ENCODE measurements at regions not wholly inside any gene's neighbourhood (a gene's known extent, or its start where the extent isn't known, plus 50 kb on each side); places are given as distances from the start of the nearest gene placed in this dataset.

DNA sequence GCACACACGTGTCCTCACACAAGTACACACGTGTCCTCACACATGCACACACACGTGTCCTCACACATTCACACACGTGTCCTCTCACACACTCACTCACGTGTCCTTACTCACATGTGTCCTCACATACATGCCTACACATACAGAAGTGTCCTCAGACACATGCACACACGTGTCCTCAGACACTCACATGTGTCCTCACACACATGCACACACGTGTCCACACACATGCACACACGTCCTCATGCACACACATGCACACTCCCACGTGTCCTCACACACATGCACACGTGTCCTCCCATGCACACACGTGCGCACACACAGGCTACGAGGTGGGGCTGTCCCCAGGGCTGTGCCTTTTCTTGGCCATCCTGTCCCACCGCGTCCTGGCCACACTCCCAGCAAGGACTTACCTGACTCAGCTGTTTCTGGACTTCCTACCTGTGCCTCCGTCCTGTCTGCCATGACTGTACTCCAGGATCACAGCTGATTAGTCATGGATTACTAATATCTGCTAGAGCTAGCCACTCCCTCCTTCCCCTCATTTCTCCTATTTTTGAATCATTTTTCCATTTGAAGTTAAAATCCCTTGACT lies 990.2 kb downstream of the BRD1 start:
- no peaks in the 10 kb centered on the region for H4K20me1 ChIP-seq (ENCODE audit: control insufficient read depth, insufficient read depth, low read length, poor library complexity, severe bottlenecking)
- H2AFZ ChIP-seq (ENCODE audit: insufficient read depth, low read depth, low read length, poor library complexity, severe bottlenecking): no peak overlapping the region
- H3K36me3 ChIP-seq (replicated peaks in 1 of 2; ENCODE audit: control extremely low read depth in 1 of 2, control insufficient read depth in 1 of 2, extremely low read depth in 1 of 2, insufficient read depth in 2 of 2, low read length in 1 of 2): no peaks in the 10 kb centered on the region
- H3K27me3 ChIP-seq (replicated peaks in 1 of 4; ENCODE audit: control extremely low read depth in 1 of 4, control insufficient read depth in 3 of 4, insufficient read depth in 4 of 4, low read length in 3 of 4): peaks cover 0 to 2% (median 0%) of the 10 kb centered on the region in 4 experiments
- WGBS (ENCODE audit: insufficient coverage): 77% methylated on average over 16 of the region's 16 CpGs
- intact Hi-C loops (cut with micrococcal nuclease): no loop called here
- no peak overlapping the region for H3K27ac ChIP-seq (ENCODE audit: low read length in 2 of 2)
- no peak overlapping the region for H3K4me3 Mint-ChIP-seq
- H3K27me3 Mint-ChIP-seq: peaks cover 3% of the 10 kb centered on the region
- ATAC-seq (ENCODE audit: low read depth) (no peak), DNase-seq (no peak)
- TF ChIP-seq, protein P1, sequence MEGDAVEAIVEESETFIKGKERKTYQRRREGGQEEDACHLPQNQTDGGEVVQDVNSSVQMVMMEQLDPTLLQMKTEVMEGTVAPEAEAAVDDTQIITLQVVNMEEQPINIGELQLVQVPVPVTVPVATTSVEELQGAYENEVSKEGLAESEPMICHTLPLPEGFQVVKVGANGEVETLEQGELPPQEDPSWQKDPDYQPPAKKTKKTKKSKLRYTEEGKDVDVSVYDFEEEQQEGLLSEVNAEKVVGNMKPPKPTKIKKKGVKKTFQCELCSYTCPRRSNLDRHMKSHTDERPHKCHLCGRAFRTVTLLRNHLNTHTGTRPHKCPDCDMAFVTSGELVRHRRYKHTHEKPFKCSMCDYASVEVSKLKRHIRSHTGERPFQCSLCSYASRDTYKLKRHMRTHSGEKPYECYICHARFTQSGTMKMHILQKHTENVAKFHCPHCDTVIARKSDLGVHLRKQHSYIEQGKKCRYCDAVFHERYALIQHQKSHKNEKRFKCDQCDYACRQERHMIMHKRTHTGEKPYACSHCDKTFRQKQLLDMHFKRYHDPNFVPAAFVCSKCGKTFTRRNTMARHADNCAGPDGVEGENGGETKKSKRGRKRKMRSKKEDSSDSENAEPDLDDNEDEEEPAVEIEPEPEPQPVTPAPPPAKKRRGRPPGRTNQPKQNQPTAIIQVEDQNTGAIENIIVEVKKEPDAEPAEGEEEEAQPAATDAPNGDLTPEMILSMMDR (IDR thresholded peaks at IDR 0.05): no peak
- no peak for TF ChIP-seq EZH2 (IDR thresholded peaks at IDR 0.05; ENCODE audit: borderline replicate concordance, insufficient read depth, low read depth, low read length, poor library complexity, severe bottlenecking)
- H3K27ac Mint-ChIP-seq: no peak overlapping the region
- no peak overlapping the region for H3K4me2 ChIP-seq (replicated peaks; ENCODE audit: low read depth, low read length, poor library complexity, severe bottlenecking)
- CTCF ChIA-PET: no interaction called here
- no peak overlapping the region for H3K9ac ChIP-seq (ENCODE audit: low read length)
- peaks cover 8% of the 10 kb centered on the region for H3K9me3 Mint-ChIP-seq (ENCODE audit: insufficient read depth)
- H3K4me1 Mint-ChIP-seq: peaks cover 6% of the 10 kb centered on the region
- POLR2A ChIA-PET: no interaction called here
- H3K4me3 ChIP-seq (ENCODE audit: control extremely low read depth in 1 of 5, extremely low read depth in 1 of 5, insufficient read depth in 1 of 5, low read depth in 2 of 5, low read length in 4 of 5): no peak overlapping the region
- no peaks in the 10 kb centered on the region for H3K79me2 ChIP-seq (ENCODE audit: control insufficient read depth, insufficient read depth, low read length)
- peaks cover 0 to 64% (median 0%) of the 10 kb centered on the region in 3 donors for H3K9me3 ChIP-seq (ENCODE audit: control extremely low read depth in 1 of 3, control insufficient read depth in 2 of 3, insufficient read depth in 1 of 3, low read length in 2 of 3)
- H3K4me1 ChIP-seq (ENCODE audit: control insufficient read depth in 2 of 2, insufficient read depth in 2 of 2, low read length in 2 of 2): peaks cover 6 to 7% of the 10 kb centered on the region in 2 donors

DNA sequence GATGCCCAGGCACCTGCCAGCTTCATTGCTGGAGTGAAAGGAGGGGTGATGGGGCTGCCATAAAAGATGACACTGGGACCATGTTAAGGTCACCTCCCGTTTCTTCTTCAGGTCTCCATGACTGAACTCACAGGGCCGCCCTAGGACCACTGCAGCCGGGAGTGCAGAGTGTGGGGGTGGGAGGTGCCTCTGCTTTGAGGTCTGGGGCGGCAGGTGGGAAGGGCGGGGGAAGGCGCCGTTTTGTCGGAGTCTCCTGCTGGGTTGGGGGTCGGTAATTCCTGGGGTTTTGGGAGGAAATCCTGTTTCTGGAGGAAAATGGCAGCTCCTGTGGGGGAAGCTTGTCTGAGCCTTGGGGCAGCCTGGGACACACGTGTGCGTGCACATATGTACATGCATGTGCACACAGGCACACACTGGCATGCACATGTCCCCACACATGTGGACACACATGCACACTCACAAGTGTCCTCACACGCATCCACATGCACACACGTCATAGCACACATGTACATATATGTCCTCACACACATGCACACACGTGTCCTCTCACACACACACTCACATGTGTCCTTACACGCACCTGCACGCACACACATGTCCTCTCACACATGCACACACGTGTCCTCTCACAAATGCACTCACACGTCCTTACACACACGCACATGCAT lies 990.9 kb downstream of the BRD1 start:
- ATAC-seq (ENCODE audit: low read depth) (no peak), DNase-seq (no peak)
- H3K27ac ChIP-seq (ENCODE audit: low read length in 2 of 2): no peak overlapping the region
- peaks cover 0 to 66% (median 0%) of the 10 kb centered on the region in 3 donors for H3K9me3 ChIP-seq (ENCODE audit: control extremely low read depth in 1 of 3, control insufficient read depth in 2 of 3, insufficient read depth in 1 of 3, low read length in 2 of 3)
- peaks cover 6 to 7% of the 10 kb centered on the region in 2 donors for H3K4me1 ChIP-seq (ENCODE audit: control insufficient read depth in 2 of 2, insufficient read depth in 2 of 2, low read length in 2 of 2)
- H3K4me3 ChIP-seq (ENCODE audit: control extremely low read depth in 1 of 5, extremely low read depth in 1 of 5, insufficient read depth in 1 of 5, low read depth in 2 of 5, low read length in 4 of 5): no peak overlapping the region
- no peaks in the 10 kb centered on the region for H3K36me3 ChIP-seq (replicated peaks in 1 of 2; ENCODE audit: control extremely low read depth in 1 of 2, control insufficient read depth in 1 of 2, extremely low read depth in 1 of 2, insufficient read depth in 2 of 2, low read length in 1 of 2)
- peaks cover 3% of the 10 kb centered on the region for H3K27me3 Mint-ChIP-seq
- H3K27ac Mint-ChIP-seq: peak overlapping the region; percentile 1
- H3K9me3 Mint-ChIP-seq (ENCODE audit: insufficient read depth): peaks cover 8% of the 10 kb centered on the region
- H3K27me3 ChIP-seq (replicated peaks in 1 of 4; ENCODE audit: control extremely low read depth in 1 of 4, control insufficient read depth in 3 of 4, insufficient read depth in 4 of 4, low read length in 3 of 4): peaks cover 0 to 2% (median 0%) of the 10 kb centered on the region in 4 experiments
- WGBS (ENCODE audit: insufficient coverage): 86% methylated on average over 18 of the region's 19 CpGs
- ChIA-PET CTCF (no interaction called here), POLR2A (no interaction called here)
- no peaks in the 10 kb centered on the region for H4K20me1 ChIP-seq (ENCODE audit: control insufficient read depth, insufficient read depth, low read length, poor library complexity, severe bottlenecking)
- no peak overlapping the region for H3K9ac ChIP-seq (ENCODE audit: low read length)
- H3K79me2 ChIP-seq (ENCODE audit: control insufficient read depth, insufficient read depth, low read length): no peaks in the 10 kb centered on the region
- TF ChIP-seq, protein P1 (IDR thresholded peaks at IDR 0.05): no peak
- TF ChIP-seq EZH2 (IDR thresholded peaks at IDR 0.05; ENCODE audit: borderline replicate concordance, insufficient read depth, low read depth, low read length, poor library complexity, severe bottlenecking): no peak
- H3K4me1 Mint-ChIP-seq: peaks cover 6% of the 10 kb centered on the region
- intact Hi-C loops (cut with micrococcal nuclease): no loop called here
- no peak overlapping the region for H3K4me3 Mint-ChIP-seq
- no peak overlapping the region for H2AFZ ChIP-seq (ENCODE audit: insufficient read depth, low read depth, low read length, poor library complexity, severe bottlenecking)
- H3K4me2 ChIP-seq (replicated peaks; ENCODE audit: low read depth, low read length, poor library complexity, severe bottlenecking): no peak overlapping the region
